T-cell (primary cell): ENCODE measurements at regions not wholly inside any gene's neighbourhood (a gene's known extent, or its start where the extent isn't known, plus 50 kb on each side); places are given as distances from the start of the nearest gene placed in this dataset.

ENCODE experiments used
- ATAC-seq, 4 experiments: fragments of 200-7000 bp in 3 of 4; fragments of 150-1000 bp in 1 of 4; cut with Tn5 transposase; replicated peaks in 1 of 4; 1 replicate in 3 of 4; 2 replicates in 1 of 4; pipeline ENCODE4 v1.10.0; 2021; ENCODE audit warnings: moderate library complexity in 3 of 4, mild to moderate bottlenecking in 2 of 4, moderate number of reproducible peaks in 1 of 4
- CTCF ChIA-PET, 2 donors: fragments of 300-600 bp; sonication (Branson Sonifier 250); formaldehyde crosslinking; loops; one replicate each; lab custom pipeline; 2022; ENCODE audit warnings: antibody characterized with exemption in 2 of 2; lab: Charles Lee
- POLR2A ChIA-PET, 2 donors: fragments of 300-600 bp; sonication (Branson Sonifier 250); formaldehyde crosslinking; loops; one replicate each; lab custom pipeline; 2022; ENCODE audit warnings: antibody characterized with exemption in 2 of 2; lab: Charles Lee
- DNase-seq, 35 experiments: peaks; one replicate each; pipeline versions ENCODE4 v3.0.0 to v3.0.0-alpha.2; 2013 to 2023
- H3K27ac ChIP-seq: one replicate; pipeline ENCODE4 v1.5.1; 2013; ENCODE audit warnings: low read length
- H3K27me3 ChIP-seq, 2 experiments: replicated peaks in 1 of 2; 1 replicate in 1 of 2; 2 replicates in 1 of 2; pipeline versions ENCODE4 v1.6.1 to v1.7.0; 2013; ENCODE audit warnings: low read length in 1 of 2, mixed read lengths in 1 of 2; ENCODE audit not compliant: control insufficient read depth in 2 of 2, insufficient read depth in 2 of 2; ENCODE audit errors: extremely low read depth in 1 of 2
- H3K36me3 ChIP-seq, 2 donors: 1 replicate in 1 of 2; 2 replicates in 1 of 2; pipeline versions ENCODE4 v1.6.1 to v1.7.0; 2013; ENCODE audit warnings: low read length in 1 of 2; ENCODE audit not compliant: control insufficient read depth in 2 of 2, insufficient read depth in 1 of 2; ENCODE audit errors: extremely low read depth in 1 of 2
- H3K4me1 ChIP-seq, 2 experiments: 1 replicate in 1 of 2; 2 replicates in 1 of 2; pipeline versions ENCODE4 v1.6.1 to v1.7.0; 2013; ENCODE audit warnings: low read length in 2 of 2, mixed read lengths in 1 of 2; ENCODE audit not compliant: insufficient read depth in 2 of 2, control insufficient read depth in 1 of 2; ENCODE audit errors: extremely low read depth in 1 of 2
- H3K4me3 ChIP-seq, 2 donors: 1 replicate in 1 of 2; 2 replicates in 1 of 2; pipeline versions ENCODE4 v1.5.1 to v1.7.0; 2013; ENCODE audit warnings: mild to moderate bottlenecking in 2 of 2, low read length in 1 of 2, moderate library complexity in 1 of 2; ENCODE audit not compliant: control insufficient read depth in 1 of 2; ENCODE audit errors: extremely low read depth in 1 of 2
- H3K9me3 ChIP-seq: 2 replicates; pipeline ENCODE4 v1.7.0; 2013
- H3K27ac Mint-ChIP-seq, 2 donors: one replicate each; pipeline ENCODE4 v1.8.0; 2020 to 2021; ENCODE audit warnings: mild to moderate bottlenecking in 2 of 2, mixed read lengths in 2 of 2
- H3K27me3 Mint-ChIP-seq, 2 donors: one replicate each; pipeline ENCODE4 v1.8.0; 2021 to 2022; ENCODE audit warnings: mixed read lengths in 2 of 2
- H3K36me3 Mint-ChIP-seq: one replicate; pipeline ENCODE4 v1.8.0; 2021; ENCODE audit warnings: mixed read lengths
- H3K4me1 Mint-ChIP-seq, 3 donors: one replicate each; pipeline ENCODE4 v1.8.0; 2020 to 2022; ENCODE audit warnings: mixed read lengths in 3 of 3, mild to moderate bottlenecking in 1 of 3
- H3K4me3 Mint-ChIP-seq, 3 donors: one replicate each; pipeline ENCODE4 v1.8.0; 2020 to 2022; ENCODE audit warnings: mild to moderate bottlenecking in 3 of 3, mixed read lengths in 3 of 3, moderate library complexity in 3 of 3
- H3K9me3 Mint-ChIP-seq, 3 donors: one replicate each; pipeline ENCODE4 v1.8.0; 2020 to 2022; ENCODE audit warnings: mixed read lengths in 3 of 3
- WGBS: methylation state at CpG from one replicate; pipeline ENCODE4 v1.1.5; 2013; ENCODE audit warnings: missing lambda C conversion rate; ENCODE audit not compliant: insufficient coverage; 5-methylcytosine and 5-hydroxymethylcytosine counted together

DNA sequence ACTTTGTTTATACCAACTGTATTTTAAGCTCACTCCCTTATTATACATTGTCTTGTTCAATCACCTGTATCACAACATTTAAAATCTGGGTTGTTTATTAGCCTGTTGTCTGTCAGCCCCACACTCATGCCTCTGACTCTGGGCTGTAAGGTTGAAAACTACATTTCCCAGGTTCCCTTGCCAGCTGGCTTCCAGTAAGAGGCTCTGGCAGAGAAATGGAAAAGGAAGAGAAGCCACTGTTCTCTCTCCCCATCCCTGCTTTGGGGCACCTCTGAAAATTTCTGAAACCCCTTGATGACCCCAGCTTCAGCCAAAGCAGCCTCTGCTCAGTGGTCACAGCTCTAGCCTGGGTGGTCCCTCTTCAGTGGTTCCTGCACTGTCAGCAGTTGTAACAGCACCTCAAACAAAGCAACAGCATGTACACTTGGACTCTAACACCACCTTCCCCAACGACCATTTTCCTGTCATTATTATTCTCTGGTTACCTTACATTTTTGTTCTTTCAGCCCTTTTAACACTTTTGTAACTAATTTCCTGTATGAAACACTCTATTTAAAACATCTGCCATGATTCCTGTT lies 108.9 kb upstream of the LGALSL start:
- CTCF ChIA-PET = no interaction called here

DNA sequence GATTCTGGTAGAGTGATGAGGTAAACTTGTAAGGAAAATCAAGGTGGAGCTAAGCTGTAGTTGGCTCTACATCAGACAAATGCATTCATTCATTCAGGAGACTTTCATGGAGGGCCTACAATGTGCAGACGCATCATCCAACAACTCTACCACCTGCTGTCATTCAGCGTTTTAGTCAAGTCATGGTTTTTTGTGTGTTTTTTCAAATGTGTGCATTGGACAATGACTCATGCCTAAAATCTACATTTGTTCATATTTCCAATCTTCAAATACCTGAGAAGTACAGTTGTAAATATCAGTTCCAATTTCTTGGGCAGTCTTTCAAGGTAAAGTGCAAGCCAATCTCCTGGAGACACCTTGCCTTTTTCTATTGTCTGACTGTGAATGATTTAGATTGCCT lies 108.0 kb upstream of the LGALSL start:
- WGBS = no CpG with 5 or more reads among the region's 2 CpGs
- Histone ChIP-seq H3K27me3 (no peaks in the 10 kb centered on the region), H3K4me3 (no peak overlapping the region), H3K27ac (no peak overlapping the region), H3K4me1 (no peaks in the 10 kb centered on the region), H3K9me3 (no peaks in the 10 kb centered on the region), H3K36me3 (no peaks in the 10 kb centered on the region)
- DNase-seq (no peak), ATAC-seq (no peak)
- H3K36me3 Mint-ChIP-seq = no peaks in the 10 kb centered on the region
- no peaks in the 10 kb centered on the region for H3K9me3 Mint-ChIP-seq
- H3K4me3 Mint-ChIP-seq = no peak overlapping the region
- no peak overlapping the region for H3K27ac Mint-ChIP-seq
- POLR2A ChIA-PET = interaction anchor here in 1 of 2 donors (0.7 kb wide), 1 partner anchor 785 kb away, joined by 3 read pairs; no protein-coding TSS in a partner anchor
- H3K27me3 Mint-ChIP-seq = peaks cover 0 to 5% of the 10 kb centered on the region in 2 donors
- no peaks in the 10 kb centered on the region for H3K4me1 Mint-ChIP-seq
- CTCF ChIA-PET = interaction anchor here in 1 of 2 donors (0.6 kb wide), 1 partner anchor 393 kb away, joined by 3 read pairs; no protein-coding TSS in a partner anchor

More for the DNA sequence above, 108.9 kb upstream of the LGALSL start:
- H3K4me1 Mint-ChIP-seq = no peaks in the 10 kb centered on the region
- ATAC-seq (no peak), DNase-seq (no peak)
- H3K36me3 Mint-ChIP-seq = no peaks in the 10 kb centered on the region
- no peaks in the 10 kb centered on the region for H3K9me3 Mint-ChIP-seq
- POLR2A ChIA-PET = interaction anchor here in 1 of 2 donors (0.6 kb wide), 1 partner anchor 244 kb away, joined by 3 read pairs; no protein-coding TSS in a partner anchor
- H3K4me3 Mint-ChIP-seq = no peak overlapping the region
- no peak overlapping the region for H3K27ac Mint-ChIP-seq
- H3K9me3 ChIP-seq = no peaks in the 10 kb centered on the region
- no peak overlapping the region for H3K27ac ChIP-seq
- no peak overlapping the region for H3K4me3 ChIP-seq
- no peaks in the 10 kb centered on the region for H3K27me3 ChIP-seq
- 10% methylated on average over 1 of the region's 1 CpG for WGBS
- no peaks in the 10 kb centered on the region for H3K36me3 ChIP-seq
- H3K27me3 Mint-ChIP-seq = peaks cover 5 to 12% of the 10 kb centered on the region in 2 donors
- no peaks in the 10 kb centered on the region for H3K4me1 ChIP-seq

DNA sequence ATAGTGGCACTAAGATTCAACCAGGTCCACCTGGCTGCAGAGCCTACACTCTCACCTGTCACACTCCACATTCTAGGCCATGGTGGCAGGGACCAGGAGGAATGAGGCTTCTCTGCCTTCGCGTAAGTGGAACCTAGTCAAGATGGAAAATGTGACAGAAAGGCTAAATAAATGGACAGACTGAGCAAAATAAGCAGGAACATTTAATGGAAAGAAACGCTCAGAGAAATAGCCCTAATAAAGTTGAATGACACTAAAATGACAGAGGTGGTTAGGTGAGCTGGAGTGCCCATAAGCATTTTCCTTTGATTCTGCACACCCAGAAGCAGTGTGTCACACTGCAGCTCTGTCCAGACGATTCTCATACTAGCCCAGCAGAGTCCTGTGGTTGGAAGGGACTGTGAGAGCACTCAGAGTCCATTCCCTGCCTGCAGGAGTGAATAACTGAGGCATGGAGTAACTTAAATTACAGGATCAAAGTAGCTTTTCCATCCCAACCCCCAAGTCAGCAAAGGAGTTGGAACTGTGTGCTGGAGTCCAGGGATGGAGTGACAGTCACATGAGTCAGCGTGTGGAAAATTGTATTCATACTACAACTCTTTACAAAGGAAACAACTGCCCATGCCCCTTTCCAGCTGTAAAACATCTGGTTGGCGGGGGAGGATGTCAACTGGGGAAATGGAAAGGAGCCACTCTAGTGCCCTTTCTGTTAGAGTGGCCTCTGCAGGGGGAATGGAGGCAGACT lies 105.4 kb upstream of the LGALSL start:
- DNase-seq (no peak), ATAC-seq (no peak)
- Mint-ChIP-seq H3K4me1 (no peaks in the 10 kb centered on the region), H3K27me3 (peaks cover 0 to 2% of the 10 kb centered on the region in 2 donors), H3K4me3 (no peak overlapping the region), H3K27ac (no peak overlapping the region), H3K9me3 (peaks cover 0 to 12% (median 4%) of the 10 kb centered on the region in 3 donors), H3K36me3 (no peaks in the 10 kb centered on the region)
- Histone ChIP-seq H3K4me1 (no peaks in the 10 kb centered on the region), H3K27ac (no peak overlapping the region), H3K9me3 (no peaks in the 10 kb centered on the region), H3K36me3 (no peaks in the 10 kb centered on the region), H3K27me3 (peaks cover 0 to 4% of the 10 kb centered on the region in 2 experiments), H3K4me3 (no peak overlapping the region)
- ChIA-PET CTCF (interaction anchor here in 1 of 2 donors (1.1 kb wide), 1 partner anchor 18 kb away, joined by 3 read pairs; no protein-coding TSS in a partner anchor), POLR2A (no interaction called here)
- WGBS = 98% methylated on average over 4 of the region's 6 CpGs

DNA sequence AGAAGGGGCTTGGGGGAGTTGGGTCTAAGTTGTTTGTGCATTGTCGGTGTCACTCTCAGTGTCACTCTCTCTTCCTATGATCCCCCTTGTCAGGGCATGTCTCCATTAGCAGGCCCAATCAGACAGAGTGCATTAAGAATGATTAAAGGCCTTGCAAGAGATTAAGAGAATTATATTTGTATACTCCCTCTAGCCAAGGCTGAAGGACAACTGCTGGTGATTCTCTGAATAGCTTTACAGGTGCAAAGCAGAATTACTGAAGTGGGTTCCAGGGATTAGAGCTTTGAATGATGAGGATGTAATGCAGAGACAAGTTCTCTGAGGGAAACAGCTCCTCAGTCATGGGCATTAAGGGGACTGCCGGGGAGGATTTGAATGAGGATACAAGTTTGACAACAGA lies 104.8 kb upstream of the LGALSL start:
- Mint-ChIP-seq H3K9me3 (peaks cover 0 to 12% (median 4%) of the 10 kb centered on the region in 3 donors), H3K4me3 (no peak overlapping the region), H3K27me3 (peaks cover 0 to 2% of the 10 kb centered on the region in 2 donors), H3K36me3 (no peaks in the 10 kb centered on the region), H3K4me1 (no peaks in the 10 kb centered on the region), H3K27ac (no peak overlapping the region)
- ChIA-PET POLR2A (no interaction called here), CTCF (no interaction called here)
- Histone ChIP-seq H3K36me3 (no peaks in the 10 kb centered on the region), H3K4me1 (no peaks in the 10 kb centered on the region), H3K27ac (no peak overlapping the region), H3K4me3 (no peak overlapping the region), H3K27me3 (peaks cover 0 to 4% of the 10 kb centered on the region in 2 experiments), H3K9me3 (no peaks in the 10 kb centered on the region)
- DNase-seq = no peak
- ATAC-seq = no peak
- no CpG with 5 or more reads among the region's 2 CpGs for WGBS

DNA sequence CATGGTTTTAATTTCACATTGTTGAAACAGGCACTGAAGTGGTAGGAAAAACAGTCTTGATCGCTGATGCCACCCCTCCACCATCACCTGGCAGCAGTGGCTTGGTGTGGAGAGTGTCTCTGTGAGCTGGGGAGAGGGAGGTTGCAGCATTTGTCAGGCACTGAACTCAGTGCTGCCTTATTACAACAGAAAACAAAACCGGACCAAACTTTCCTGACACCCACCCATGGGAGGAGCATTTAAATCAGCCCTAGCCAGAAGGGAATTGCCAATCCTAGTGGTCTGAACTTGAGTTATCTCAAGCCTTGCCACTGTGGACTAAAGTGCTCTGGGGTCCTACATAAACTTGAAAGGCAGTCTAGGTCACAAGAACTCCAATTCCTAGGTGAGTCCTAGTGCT lies 103.0 kb upstream of the LGALSL start:
- Mint-ChIP-seq H3K9me3 (peaks cover 0 to 12% (median 4%) of the 10 kb centered on the region in 3 donors), H3K27ac (no peak overlapping the region), H3K4me1 (no peaks in the 10 kb centered on the region), H3K4me3 (no peak overlapping the region), H3K36me3 (no peaks in the 10 kb centered on the region), H3K27me3 (peaks cover 4 to 6% of the 10 kb centered on the region in 2 donors)
- WGBS = 100% methylated on average over 1 of the region's 2 CpGs
- ATAC-seq (no peak), DNase-seq (no peak)
- H3K36me3 ChIP-seq = no peaks in the 10 kb centered on the region
- no peak overlapping the region for H3K27ac ChIP-seq
- peaks cover 0 to 11% of the 10 kb centered on the region in 2 experiments for H3K27me3 ChIP-seq
- ChIA-PET CTCF (no interaction called here), POLR2A (no interaction called here)
- H3K9me3 ChIP-seq = no peaks in the 10 kb centered on the region
- no peaks in the 10 kb centered on the region for H3K4me1 ChIP-seq
- no peak overlapping the region for H3K4me3 ChIP-seq

DNA sequence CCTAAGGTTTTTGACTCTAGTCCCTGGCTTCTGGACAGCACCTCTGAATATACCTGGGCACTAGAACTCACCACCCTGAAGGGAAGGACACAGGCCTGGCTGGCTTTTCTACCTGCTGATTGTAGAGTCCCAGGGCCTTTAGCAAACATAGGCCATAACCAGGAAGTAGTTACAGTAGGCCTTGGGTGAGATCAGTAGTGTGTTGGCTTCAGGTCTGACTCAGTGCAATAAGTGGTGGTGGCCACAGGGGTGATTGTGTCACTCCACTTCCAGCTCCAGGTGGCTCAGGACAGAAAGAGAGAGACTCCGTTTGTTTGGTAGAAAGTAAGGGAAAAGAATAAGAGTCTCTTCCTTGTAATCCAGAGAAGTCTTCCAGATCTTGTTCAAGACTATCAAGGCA lies 101.7 kb upstream of the LGALSL start:
- Mint-ChIP-seq H3K9me3 (peaks cover 0 to 12% (median 4%) of the 10 kb centered on the region in 3 donors), H3K4me1 (no peaks in the 10 kb centered on the region), H3K27ac (no peak overlapping the region), H3K27me3 (peaks cover 11 to 16% of the 10 kb centered on the region in 2 donors), H3K36me3 (no peaks in the 10 kb centered on the region), H3K4me3 (no peak overlapping the region)
- WGBS = 83% methylated on average over 1 of the region's 1 CpG
- no peak for ATAC-seq
- ChIA-PET POLR2A (no interaction called here), CTCF (no interaction called here)
- Histone ChIP-seq H3K27me3 (peaks cover 0 to 14% of the 10 kb centered on the region in 2 experiments), H3K4me1 (no peaks in the 10 kb centered on the region), H3K9me3 (no peaks in the 10 kb centered on the region), H3K36me3 (no peaks in the 10 kb centered on the region), H3K4me3 (no peak overlapping the region), H3K27ac (no peak overlapping the region)
- no peak for DNase-seq
